Frontal cortex (tissue), 3 donors: ENCODE measurements at regions not wholly inside any gene's neighbourhood (a gene's known extent, or its start where the extent isn't known, plus 50 kb on each side); places are given as distances from the start of the nearest gene placed in this dataset.

Experiments
- DNase-seq, 2 donors: peaks; one replicate each; pipeline ENCODE4 v3.0.0; 2012; ENCODE audit warnings: low spot score in 2 of 2
- FAIRE-seq: peaks from 2 replicates; lab custom pipeline; 2012; peaks lifted over from hg19 to GRCh38; lab: Jason Lieb, UNC
- donor health status: control.
- donor health status: control.
- donor health status: control.

DNA sequence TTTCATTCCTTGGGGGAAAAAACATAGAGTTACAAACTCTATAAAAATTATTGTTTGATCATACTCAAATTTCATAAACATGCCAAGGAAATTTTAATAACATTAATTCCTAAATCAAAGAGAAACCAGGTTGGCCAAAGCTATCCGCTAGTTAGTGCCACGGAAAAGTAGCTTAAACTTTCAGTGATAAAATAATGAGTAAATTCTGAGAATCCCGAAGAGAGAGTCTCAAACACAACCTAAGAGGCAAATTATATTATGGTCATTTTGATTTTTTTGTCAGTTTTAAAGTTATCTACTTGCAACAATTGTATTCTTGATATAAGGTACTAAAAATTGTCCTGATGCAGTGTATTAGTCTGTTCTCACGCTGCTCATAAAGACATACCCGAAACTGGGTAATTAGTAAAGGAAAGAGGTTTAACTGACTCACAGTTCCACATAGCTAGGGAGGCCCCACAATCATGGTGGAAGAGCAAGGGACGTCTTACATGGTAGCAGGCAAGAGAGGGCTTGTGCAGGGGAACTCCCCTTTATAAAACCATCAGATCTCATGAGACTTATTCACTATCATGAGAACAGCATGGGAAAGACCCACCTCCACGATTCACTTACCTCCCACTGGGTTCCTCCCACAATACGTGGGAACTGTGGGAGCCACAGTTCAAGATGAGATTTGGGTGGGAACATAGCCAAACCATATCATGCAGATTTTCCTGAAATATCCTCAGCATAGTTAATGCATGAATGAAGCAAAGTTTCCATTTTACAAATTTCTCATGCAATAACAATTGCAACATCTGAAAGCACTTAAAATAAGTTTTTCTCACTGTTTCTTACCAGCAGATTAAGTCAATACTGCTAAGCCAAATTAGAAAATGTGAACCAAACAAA, 205.9 kb upstream of the STK17B start:
- no peak for DNase-seq
- no peak for FAIRE-seq

DNA sequence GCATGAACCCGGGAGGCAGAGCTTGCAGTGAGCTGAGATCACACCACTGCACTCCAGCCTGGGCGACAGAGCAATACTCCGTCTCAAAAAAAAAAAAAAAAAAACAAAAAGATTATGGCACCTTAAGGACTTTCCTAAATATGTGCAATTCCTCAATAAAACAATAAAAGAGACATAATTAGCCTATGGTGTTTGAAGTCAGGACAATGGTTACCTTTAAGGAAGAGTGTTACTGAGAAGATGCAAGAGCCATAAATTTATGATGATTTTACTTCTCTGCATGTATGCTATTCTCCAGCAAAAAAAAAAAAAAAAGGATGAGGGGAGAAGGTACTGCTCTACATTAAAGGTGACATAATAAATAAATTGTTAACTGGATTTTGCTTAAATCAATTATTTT, 208.2 kb upstream of the STK17B start:
- FAIRE-seq (no peak), DNase-seq (no peak)

DNA sequence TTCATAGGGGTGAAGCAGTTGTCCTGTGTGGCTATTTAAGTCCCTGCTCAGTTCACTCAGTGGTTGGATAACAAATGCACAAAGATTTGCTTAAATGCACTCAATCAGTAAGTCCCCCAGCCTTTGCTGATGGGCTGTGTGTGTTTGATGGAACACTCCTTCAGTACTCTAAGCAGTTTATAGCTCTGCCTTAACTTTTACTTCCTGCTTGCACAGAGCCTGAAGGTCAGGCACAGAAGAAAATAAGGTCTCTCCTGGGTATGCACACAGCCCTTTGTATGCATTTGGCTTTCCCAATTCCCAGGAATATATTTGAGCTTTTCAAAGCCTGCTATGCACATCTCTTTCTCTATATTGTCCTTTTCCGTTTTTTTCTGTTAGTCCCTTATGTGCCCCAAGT, 208.7 kb upstream of the STK17B start:
- DNase-seq, result no peak
- no peak for FAIRE-seq

DNA sequence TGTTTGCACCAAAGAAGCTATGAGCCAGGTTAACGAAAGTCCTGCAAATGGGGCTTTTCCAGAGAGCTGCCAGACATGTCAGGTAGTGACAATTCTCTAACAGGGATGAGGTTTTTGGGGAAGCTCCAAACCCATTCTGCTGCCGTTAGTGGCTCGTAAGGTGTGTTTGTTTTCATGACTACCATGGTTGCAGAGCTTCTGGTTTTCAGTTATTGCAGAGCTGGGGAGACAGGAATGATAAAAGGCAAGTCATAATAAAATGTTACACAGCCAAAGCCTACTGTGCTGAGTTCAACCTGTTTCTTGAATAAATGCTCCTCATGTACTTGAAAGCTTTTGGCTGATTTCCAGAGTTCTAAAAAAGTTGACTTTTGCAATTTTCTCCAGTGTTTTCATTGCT, 209.2 kb upstream of the STK17B start:
- FAIRE-seq, result no peak
- no peak for DNase-seq

DNA sequence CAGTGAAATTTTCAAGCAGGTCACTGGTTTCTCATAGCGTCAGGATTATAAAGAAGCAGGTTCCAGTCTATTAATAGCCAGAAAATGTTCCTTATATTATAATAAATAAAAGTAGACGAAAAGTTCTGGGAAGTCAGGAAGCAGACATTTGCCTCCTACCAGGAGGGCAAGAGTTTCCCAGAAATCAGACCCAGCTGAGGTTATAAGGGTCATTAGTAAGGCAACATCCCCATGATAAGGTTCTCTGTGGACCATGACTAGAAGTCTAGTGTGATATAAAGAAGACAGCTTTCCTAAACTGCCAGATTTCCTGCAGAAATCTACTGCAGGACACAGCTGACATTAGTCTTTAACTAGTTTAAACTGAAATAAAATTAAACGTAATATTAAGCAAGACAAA, 210.1 kb upstream of the STK17B start:
- FAIRE-seq (no peak), DNase-seq (no peak)

DNA sequence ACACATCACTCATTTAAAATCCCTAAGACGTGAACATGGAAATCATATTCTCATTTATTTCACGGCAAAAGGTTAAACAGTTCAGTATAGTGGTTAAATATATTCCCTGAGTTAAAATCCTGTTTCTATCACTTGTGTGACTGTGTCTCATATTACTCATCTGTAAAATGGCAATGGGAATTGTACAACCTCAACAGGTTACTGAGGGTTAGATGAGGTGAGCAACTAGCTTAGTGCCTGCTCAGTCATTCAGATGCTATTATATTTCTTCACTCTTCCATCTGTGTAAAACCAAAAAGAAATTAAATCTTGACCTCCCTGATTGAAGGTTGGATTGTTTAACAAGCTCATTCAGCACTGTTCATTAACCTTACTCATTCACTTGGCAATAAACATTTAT, 212.4 kb upstream of the STK17B start:
- DNase-seq (no peak), FAIRE-seq (no peak)

DNA sequence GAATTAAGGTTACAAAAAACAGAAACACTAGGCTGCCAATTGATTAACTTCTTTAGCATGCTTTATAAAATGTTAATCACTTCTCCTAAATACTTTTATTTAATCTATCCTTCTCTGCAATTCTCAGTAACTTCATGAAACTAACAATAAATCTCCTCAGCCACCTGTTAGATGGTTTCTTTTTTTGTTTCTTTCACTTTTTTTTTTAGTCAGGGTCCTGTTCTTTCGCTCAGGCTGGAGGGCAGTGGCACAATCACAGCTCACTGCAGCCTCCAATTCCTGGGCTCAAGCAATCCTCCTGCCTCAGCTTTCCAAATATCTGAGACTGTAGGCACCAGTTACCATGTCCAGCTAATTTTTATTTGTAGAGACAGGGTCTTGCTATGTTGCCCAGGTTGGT, 213.4 kb upstream of the STK17B start:
- FAIRE-seq (no peak), DNase-seq (no peak)

DNA sequence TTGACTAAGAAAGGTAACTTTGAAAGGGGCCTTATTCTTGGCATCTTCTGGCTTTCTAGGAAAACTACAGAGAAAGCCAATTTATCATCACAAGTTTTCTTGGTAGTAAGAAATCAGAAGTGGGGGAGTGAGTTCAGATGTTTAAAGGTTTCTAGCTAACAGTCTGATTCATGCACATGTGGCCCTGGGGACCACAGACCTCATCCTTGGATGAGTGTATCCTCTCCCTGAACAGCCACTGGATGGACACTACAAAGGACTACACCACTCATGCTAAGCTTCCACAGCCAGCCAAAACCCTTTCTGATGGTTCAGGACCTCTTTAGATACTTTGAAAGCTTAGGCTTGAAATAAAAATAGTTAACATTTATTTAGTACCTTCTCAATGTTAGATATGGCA, 218.3 kb upstream of the STK17B start:
- no peak for DNase-seq
- no peak for FAIRE-seq

DNA sequence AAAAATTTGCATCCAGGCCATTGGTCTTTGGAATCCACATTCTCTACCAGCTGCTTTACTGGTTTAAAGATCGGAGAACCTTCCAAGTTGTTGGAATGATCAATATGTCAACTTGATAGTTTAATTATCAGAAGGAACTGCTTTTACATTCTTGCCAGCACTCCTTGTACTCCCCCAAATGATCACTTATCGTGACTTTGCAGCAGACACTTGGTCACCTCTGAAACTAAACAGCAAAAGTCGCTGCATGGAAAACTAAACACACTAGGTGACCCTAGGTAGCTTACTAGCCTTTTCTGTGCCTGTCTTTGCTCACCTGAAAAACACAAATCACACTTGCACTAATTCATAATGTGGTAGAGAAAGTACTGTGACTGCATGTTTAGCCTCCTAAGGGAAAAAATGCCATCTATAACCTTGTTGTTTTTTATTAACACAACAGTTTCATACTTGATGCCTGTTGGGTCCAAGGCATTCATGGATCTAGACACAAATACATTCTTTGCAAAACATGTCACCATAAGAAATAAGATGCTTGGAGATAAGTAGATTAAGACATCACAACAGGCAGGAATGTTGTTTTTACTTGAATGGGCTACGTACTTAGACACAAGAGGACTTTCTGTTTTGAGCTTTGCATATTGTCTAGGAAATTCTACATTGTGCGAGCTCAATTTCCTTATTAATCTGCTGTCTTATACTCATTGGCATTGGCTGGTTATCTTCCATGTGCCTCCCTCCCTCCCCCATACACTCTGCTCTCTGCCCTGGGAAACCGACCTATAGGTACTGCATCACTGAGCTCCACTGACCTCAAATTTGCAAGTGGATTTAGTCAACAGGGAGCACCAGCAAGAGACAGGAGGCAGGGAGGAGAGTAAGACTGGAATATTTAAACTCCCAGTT, 219.1 kb upstream of the STK17B start:
- FAIRE-seq (no peak), DNase-seq (no peak)

DNA sequence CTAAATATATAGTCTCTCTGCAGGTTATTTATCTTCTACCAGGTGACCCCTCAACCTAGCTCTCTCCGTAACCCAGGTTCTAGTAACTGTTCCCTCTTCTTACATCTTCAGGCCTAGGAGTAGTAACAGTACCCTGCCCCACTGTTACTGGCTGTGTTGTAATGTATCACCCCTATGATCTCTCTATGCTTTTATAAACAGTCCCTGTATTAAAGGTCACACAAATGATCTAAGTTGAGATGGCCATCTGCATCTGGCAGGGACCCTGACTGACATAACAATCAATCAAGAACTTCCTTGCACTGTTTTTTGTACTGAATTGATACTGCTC, 219.7 kb upstream of the STK17B start:
- no peak for FAIRE-seq

DNA sequence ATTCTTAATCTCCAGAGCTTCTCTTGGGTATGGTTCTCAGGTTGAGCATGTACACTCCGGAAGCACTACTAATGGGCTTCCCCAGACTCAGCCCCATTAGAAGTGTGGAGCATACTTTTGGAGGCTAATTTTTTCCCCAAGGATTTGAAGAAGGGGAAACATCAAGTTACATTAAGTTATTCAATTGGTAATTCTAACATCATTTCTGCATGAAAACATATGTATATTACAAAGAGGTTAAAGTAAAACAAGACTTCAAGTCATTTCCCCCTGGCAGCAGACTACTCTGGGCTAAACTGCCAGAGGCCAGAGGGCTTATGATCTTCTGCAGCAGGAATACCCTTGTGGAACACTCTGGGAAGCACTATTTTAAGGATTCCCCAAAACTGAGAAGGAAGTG, 227.7 kb upstream of the STK17B start:
- DNase-seq, result no peak
- FAIRE-seq, result no peak

More for the DNA sequence above, 219.7 kb upstream of the STK17B start:
- no peak for DNase-seq

DNA sequence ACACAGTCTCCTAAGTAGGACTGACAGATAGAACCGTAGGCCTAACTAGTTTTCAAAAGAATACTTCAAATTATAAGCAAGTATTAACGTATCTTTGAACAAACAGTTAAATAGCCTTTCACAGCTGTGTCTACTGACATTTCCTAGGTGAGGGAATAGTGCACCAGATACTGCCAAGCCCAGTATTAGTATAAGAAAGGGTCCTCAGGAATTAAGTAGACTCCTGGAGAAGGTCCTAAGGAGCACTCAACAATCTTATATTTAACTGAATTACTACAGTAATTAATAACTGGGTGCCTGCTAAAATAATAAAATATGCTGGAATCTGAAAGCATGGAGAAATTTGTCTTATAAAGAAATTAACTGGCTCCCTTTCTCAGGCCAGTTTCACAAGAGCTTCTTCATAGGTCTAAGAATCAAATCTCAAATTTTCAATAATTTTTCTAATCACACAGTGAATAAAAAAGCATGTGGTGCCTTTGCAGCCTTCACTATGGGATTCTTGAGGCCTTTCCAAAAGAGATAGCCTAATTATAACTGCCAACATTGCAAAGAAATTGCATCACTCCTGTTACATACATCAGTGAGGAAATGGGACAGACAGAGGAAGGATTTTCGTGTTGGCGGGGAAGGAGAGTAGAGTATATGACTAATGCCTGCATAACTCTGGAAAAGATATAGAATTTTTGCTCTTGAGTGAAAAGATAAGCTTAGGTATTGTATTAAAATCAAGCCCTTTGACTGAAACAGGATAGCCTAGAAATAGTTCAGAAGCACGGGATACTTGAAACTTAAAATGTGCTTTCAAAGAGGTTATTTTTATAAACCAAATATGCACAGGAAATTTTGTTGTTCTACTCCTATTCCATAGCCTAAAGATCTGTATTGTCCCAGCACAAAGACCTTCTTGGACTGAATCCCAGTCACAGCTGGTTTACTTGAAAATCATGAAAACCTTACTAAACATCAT, 228.6 kb upstream of the STK17B start:
- FAIRE-seq (no peak), DNase-seq (no peak)

DNA sequence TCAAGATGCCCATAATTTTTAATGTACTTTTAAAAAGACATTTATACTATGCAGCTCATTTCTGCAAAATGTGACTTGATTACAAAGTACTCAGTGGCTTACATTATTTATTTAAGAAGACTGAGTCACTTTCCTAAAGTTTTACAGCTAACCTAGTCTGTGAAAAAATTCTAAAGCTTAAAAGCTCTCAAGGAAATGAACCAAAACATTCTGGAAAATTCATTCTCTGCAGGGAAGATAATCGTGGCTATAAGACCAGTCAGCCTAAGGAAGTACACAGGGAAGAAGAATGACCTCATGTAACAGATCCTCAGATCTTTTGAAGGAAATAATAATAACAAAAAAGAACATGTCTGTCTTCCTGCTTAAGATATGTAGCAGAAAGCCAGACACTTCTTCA, 232.1 kb upstream of the STK17B start:
- FAIRE-seq (no peak), DNase-seq (no peak)

DNA sequence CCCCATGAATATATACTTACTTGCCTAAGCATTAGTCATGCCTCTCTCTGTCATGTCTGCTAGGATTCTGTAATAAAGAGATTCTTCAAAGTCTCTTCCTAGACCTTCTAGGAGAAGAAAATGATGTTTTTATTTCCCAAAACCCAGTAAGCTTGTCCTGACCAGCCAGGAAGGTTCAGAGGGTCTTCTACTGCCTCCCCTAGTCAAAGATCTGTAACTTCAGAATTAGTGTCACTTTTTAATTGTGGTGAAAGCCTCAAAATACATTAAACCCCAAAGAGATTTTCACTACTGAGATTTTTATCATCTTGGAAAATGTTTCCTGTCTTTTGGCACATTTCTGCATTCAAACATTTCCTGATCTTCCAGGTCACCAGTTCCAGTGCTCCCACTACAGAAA, 232.9 kb upstream of the STK17B start:
- FAIRE-seq (no peak), DNase-seq (no peak)

DNA sequence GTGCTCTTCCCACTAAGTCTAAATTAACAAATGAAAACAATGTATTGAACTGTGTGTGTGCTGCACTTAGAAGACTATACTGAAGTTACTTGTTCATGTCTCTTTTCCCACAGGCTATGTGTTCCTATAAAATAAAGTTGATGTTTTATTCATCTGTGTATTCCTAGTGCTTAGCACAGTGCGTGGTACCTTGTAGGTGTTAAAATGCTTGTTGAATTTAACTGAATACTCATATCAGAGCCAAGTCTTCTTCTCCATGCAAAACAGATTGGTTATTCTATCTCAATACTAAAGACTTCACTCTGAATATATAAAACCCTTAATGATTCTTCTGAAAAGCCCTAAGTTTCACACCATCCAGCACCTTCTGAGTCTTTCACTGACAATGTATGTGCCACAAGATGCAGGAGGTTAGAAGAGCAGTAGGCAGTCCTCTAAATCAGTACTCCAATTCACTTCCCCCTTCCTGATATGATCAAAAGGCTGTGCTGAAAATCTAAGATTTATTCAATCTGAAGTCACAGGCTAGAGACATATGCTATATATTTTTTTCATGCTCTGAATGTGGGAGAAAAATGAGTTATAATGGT, 231.7 kb upstream of the CCDC150 start:
- no peak for DNase-seq
- no peak for FAIRE-seq

DNA sequence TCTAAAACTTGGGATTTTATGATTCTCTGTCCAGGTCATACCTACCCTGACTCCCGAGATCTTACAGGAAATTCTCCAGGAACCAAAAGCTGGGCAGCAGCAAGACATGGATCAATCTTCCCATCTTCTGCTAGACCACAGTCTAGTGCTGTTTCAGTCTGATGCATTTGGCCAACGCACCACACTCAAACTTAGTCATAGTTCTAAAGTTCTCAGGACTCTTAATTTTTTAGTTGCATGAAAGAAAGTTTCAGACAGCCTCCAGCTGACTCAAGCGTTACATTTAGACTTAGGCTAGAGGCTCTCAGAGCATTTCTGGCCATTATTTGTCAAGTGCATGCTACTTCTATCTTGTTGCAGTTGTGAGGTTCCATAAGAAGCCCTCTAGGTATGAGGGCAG, 230.1 kb upstream of the CCDC150 start:
- DNase-seq, result no peak
- no peak for FAIRE-seq

DNA sequence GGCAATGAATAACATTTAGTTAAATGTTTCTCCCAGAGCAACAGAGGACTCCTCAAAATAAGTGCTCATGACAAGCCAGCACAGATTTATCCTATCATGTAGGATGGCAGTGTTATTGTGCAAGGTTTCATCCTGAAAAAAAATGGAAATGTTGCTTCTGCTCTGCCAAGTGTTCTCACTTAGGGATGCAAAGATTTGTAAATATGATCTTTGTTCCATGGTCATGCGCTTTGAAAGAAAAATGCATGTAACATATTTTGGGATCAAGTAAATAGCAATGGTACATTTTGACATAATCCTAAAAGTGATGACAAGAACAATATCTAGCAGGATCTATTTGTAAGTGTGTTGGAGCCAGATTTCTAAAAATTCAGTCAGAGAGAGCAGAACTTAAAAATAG, 229.5 kb upstream of the CCDC150 start:
- DNase-seq (no peak), FAIRE-seq (no peak)

DNA sequence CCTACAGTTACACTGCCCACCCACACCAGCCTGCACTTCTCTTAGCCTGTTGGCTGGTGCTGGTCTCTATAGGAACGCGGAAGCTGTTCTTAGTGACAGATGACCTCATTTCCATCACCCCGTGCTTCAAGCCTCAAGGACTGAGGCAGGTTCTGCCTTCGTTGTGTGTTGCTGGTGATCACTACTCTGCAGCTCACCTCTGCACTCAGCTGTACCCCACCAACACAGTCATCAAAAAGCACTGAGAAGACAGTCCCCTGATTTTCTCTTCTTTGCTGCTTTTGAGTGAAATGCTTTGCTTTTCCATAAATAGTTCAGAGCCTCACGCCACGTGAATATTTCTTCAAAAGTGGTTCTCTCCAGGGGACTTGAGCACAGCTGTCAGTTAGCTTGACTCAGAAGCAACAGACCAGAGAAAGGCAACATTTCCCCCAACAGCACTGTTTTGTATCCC, 225.7 kb upstream of the CCDC150 start:
- FAIRE-seq (no peak), DNase-seq (no peak)

DNA sequence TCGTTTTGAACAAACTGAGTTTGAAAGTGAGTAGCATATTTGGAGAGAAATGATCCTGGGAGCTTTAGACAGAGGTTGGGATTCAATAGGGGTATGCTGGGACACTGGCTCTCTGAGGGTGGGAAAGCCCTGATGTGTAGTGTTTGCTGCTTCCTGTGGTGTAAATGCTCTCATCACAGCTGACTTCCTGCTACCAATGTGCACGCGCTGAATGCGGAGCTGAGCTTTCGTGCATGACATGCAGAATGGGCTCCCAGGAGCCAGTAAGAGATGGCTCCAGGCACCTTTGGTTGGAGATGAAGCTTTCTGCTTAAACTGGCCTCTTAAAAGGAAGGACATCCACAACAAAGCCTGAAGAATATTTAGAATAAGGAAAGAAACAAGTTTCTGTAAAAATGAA, 224.1 kb upstream of the CCDC150 start:
- no peak for DNase-seq
- no peak for FAIRE-seq

DNA sequence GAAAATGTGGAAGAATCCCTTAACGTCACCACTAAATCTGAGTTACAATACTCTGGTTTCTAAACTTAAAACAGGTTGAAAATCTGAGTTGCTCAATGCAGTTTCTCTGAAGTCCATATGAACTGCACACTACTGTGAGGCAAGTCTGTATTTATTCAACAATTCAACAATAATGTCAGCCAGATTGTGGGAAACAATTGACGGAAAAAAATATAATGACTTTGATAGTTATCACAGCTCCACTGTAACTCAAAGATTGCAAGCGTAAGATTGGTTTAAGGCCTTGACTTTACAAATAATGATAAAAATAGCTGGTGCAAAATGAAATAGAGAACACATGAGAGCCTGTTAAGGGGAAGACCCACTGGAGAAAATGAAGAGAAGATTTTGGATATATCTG, 219.4 kb upstream of the CCDC150 start:
- FAIRE-seq, result no peak

More for the DNA sequence above, 219.4 kb upstream of the CCDC150 start:
- no peak for DNase-seq
